Heart left ventricle (tissue), 13 donors: ENCODE measurements at regions not wholly inside any gene's neighbourhood (a gene's known extent, or its start where the extent isn't known, plus 50 kb on each side); places are given as distances from the start of the nearest gene placed in this dataset.

Source experiments
- POLR2A ChIP-seq, 2 donors: fragments of 450-650 bp; IDR thresholded peaks; one replicate each; pipeline ENCODE4 v1.6.1; 2017; ENCODE audit warnings: antibody characterized with exemption in 2 of 2, mild to moderate bottlenecking in 2 of 2, moderate library complexity in 2 of 2
- TF ChIP-seq, protein P1 (sequence below), 12 donors: fragments of 200-600 bp; sonication (generic) in 4 of 12; IDR thresholded peaks; one replicate each; pipeline versions ENCODE4 v1.5.0 to v1.8.0; 2018 to 2022; ENCODE audit warnings: antibody characterized with exemption in 12 of 12, mild to moderate bottlenecking in 5 of 12
- donor health status: ischemic (EF 13 %, LVEDD 7.1; RV severe dilation, severe dysfunction).
- donor health status: DM: no; HTN: yes; CAD: no.
- donor health status: DM: no; HTN: no; CAD: no.
- donor health status: ischemic (EF 25% LVEDD 6.9; RV normal size, moderate dysfunction).
- donor health status: ischemic (EF 25% LVEDD 5.7; RV mildly dilated, moderate dysfunction).
- donor health status: ischemic (EF 35%, LVEDD 5.7; RV mildly dilated, moderate dysfunction).
- donor health status: nonischemic (EF 11% LVEDD 7.7; RV severe dilation, severe dysfunction).
- donor health status: DM: yes; HTN: yes; CAD: no.
- donor health status: PGD.
- donor health status: ischemic (EF 29% LVEDD 5.4; RV normal size, mild dysfunction).
- donor health status: nonischemic (EF 23%, LVEDD 6.1; RV moderate dilation, normal function).

DNA sequence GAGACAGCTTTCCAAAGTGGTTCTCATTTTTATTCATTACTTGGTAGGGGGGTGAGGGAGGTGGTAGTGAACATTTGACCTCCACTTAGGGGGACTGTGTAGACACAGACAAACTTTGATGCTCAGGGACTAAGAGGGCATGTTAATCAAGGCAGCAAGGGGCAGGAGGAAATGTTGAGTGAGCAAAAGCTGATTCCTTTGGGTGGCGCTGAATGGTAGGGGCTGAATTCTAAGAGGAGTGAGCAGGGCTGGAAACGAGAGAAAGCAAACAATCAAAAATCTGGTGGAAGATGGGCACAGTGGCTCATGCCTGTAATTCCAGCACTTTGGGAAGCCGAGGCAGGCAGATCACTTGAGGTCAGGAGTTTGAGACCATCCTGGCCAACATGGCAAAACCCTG lies 164.8 kb upstream of the BDNF start:
- TF ChIP-seq, protein P1, sequence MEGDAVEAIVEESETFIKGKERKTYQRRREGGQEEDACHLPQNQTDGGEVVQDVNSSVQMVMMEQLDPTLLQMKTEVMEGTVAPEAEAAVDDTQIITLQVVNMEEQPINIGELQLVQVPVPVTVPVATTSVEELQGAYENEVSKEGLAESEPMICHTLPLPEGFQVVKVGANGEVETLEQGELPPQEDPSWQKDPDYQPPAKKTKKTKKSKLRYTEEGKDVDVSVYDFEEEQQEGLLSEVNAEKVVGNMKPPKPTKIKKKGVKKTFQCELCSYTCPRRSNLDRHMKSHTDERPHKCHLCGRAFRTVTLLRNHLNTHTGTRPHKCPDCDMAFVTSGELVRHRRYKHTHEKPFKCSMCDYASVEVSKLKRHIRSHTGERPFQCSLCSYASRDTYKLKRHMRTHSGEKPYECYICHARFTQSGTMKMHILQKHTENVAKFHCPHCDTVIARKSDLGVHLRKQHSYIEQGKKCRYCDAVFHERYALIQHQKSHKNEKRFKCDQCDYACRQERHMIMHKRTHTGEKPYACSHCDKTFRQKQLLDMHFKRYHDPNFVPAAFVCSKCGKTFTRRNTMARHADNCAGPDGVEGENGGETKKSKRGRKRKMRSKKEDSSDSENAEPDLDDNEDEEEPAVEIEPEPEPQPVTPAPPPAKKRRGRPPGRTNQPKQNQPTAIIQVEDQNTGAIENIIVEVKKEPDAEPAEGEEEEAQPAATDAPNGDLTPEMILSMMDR (IDR thresholded peaks at IDR 0.05), result no peak
- TF ChIP-seq POLR2A (IDR thresholded peaks at IDR 0.05), result no peak
